GM21423 (cell line): ENCODE measurements at regions not wholly inside any gene's neighbourhood (a gene's known extent, or its start where the extent isn't known, plus 50 kb on each side); places are given as distances from the start of the nearest gene placed in this dataset.

Source experiments
- ATAC-seq: cut with Tn5 transposase; IDR thresholded peaks from one replicate; pipeline ENCODE4 v1.9.1; 2021; ENCODE audit warnings: mild to moderate bottlenecking, moderate library complexity; ENCODE audit not compliant: unreplicated experiment

GRCh38 chr11:19562156-19562555, 150.5 kb upstream of the NAV2 start:
- ATAC-seq: no peak

GRCh38 chr11:19561011-19561410, 151.6 kb upstream of the NAV2 start:
- no peak for ATAC-seq

- no peak for ATAC-seq
Measured at GRCh38 chr11:19560156-19560555, 152.5 kb upstream of the NAV2 start.

GRCh38 chr11:19559746-19560145, 152.9 kb upstream of the NAV2 start:
- no peak for ATAC-seq

GRCh38 chr11:19558189-19558986, 154.2 kb upstream of the NAV2 start:
- ATAC-seq: no peak

- ATAC-seq: no peak
Measured at GRCh38 chr11:19557720-19558140, 154.9 kb upstream of the NAV2 start.

GRCh38 chr11:19557185-19557584, 155.5 kb upstream of the NAV2 start:
- ATAC-seq: no peak

GRCh38 chr11:19555266-19555665, 157.4 kb upstream of the NAV2 start:
- no peak for ATAC-seq

GRCh38 chr11:19553683-19554333, 158.8 kb upstream of the NAV2 start:
- ATAC-seq: no peak

GRCh38 chr11:19552656-19553260, 159.9 kb upstream of the NAV2 start:
- ATAC-seq: no peak

- no peak for ATAC-seq
Measured at GRCh38 chr11:19552161-19552560, 160.5 kb upstream of the NAV2 start.

GRCh38 chr11:19551457-19551856, 161.2 kb upstream of the NAV2 start:
- no peak for ATAC-seq

- no peak for ATAC-seq
Measured at GRCh38 chr11:19547044-19547443, 165.6 kb upstream of the NAV2 start.

GRCh38 chr11:19546325-19546724, 166.3 kb upstream of the NAV2 start:
- no peak for ATAC-seq

GRCh38 chr11:19541521-19542049, 171.1 kb upstream of the NAV2 start:
- no peak for ATAC-seq

GRCh38 chr11:19539861-19540260, 172.8 kb upstream of the NAV2 start:
- ATAC-seq: no peak

GRCh38 chr11:19537803-19538453, 174.7 kb upstream of the NAV2 start:
- no peak for ATAC-seq

GRCh38 chr11:19536131-19536530, 176.5 kb upstream of the NAV2 start:
- no peak for ATAC-seq

GRCh38 chr11:19530505-19530904, 182.1 kb upstream of the NAV2 start:
- no peak for ATAC-seq

- ATAC-seq: no peak
Measured at GRCh38 chr11:19526119-19526518, 186.5 kb upstream of the NAV2 start.

- no peak for ATAC-seq
Measured at GRCh38 chr11:19525714-19526113, 186.9 kb upstream of the NAV2 start.
